ENCODE measurements at regions not wholly inside any gene's neighbourhood (a gene's known extent, or its start where the extent isn't known, plus 50 kb on each side); places are given as distances from the start of the nearest gene placed in this dataset.

- no peak overlapping the region for H3K4me2 ChIP-seq (ENCODE audit: low read length)
- H3K27ac ChIP-seq (ENCODE audit: low read depth, low read length), result no peak overlapping the region
- no peaks in the 10 kb centered on the region for H4K20me1 ChIP-seq (ENCODE audit: control insufficient read depth, insufficient read depth, low read depth, low read length)
- no peaks in the 10 kb centered on the region for H3K9me3 ChIP-seq (ENCODE audit: control insufficient read depth, insufficient read depth, low read length)
- H3F3A ChIP-seq (ENCODE audit: control insufficient read depth, insufficient read depth), result no peaks in the 10 kb centered on the region
- H3K36me3 ChIP-seq (ENCODE audit: control insufficient read depth, low read length), result no peaks in the 10 kb centered on the region
- TF ChIP-seq EZH2phosphoT487 (IDR thresholded peaks at IDR 0.05; ENCODE audit: borderline replicate concordance, low read length) (no peak), CTCF (IDR thresholded peaks at IDR 0.05; ENCODE audit: low read depth, low read length, poor library complexity, severe bottlenecking) (no peak)
- no peaks in the 10 kb centered on the region for H3K79me2 ChIP-seq (ENCODE audit: control insufficient read depth, low read length)
- H3K4me1 ChIP-seq (ENCODE audit: control insufficient read depth, low read length), result no peaks in the 10 kb centered on the region
- H3K27me3 ChIP-seq (ENCODE audit: control insufficient read depth, low read length), result no peaks in the 10 kb centered on the region
- no peaks in the 10 kb centered on the region for H3K9me2 ChIP-seq (replicated peaks; ENCODE audit: control insufficient read depth, low read length)
- H3K4me3 ChIP-seq (ENCODE audit: low read length), result no peak overlapping the region
These were observed 1702.1 kb upstream of the PCDH20 start for GRCh38 chr13:63117710-63118109.

DNA sequence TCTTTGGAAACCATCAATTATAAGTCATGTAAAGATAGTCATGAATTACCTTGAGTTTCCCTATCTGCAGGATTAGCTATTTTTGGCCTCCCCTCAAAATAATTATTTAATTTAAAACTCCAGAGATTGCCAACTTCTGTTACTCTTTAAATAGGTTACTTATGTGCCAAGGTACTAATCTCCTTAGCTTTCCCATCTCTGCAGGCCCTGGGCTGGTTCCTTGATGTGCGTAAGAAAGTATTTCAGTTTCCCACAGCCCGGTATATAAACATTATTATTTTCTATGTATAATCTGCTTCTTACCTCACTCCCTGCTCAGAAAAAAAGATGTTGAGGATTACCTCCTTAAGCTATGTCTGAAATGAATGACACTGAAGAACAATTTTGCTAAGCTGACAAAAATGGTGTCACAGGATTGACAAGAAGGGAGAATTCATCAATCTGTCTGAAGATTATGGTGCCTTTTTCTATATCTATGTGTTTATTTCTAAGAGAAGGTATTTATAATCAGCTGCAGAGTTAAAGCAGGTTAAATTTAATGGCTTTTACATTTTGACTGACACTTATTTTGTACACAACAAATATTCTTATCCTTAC, 1697.2 kb upstream of the PCDH20 start:
- Histone ChIP-seq H3K79me2 (ENCODE audit: control insufficient read depth, low read length) (no peaks in the 10 kb centered on the region), H3K4me2 (ENCODE audit: low read length) (no peak overlapping the region), H3K4me3 (ENCODE audit: low read length) (no peak overlapping the region), H3K36me3 (ENCODE audit: control insufficient read depth, low read length) (no peaks in the 10 kb centered on the region), H4K20me1 (ENCODE audit: control insufficient read depth, insufficient read depth, low read depth, low read length) (no peaks in the 10 kb centered on the region), H3K9me2 (replicated peaks; ENCODE audit: control insufficient read depth, low read length) (no peaks in the 10 kb centered on the region), H3F3A (ENCODE audit: control insufficient read depth, insufficient read depth) (no peaks in the 10 kb centered on the region), H3K9me3 (ENCODE audit: control insufficient read depth, insufficient read depth, low read length) (no peaks in the 10 kb centered on the region), H3K4me1 (ENCODE audit: control insufficient read depth, low read length) (no peaks in the 10 kb centered on the region), H3K27ac (ENCODE audit: low read depth, low read length) (no peak overlapping the region), H3K27me3 (ENCODE audit: control insufficient read depth, low read length) (no peaks in the 10 kb centered on the region)
- no peak for TF ChIP-seq EZH2phosphoT487 (IDR thresholded peaks at IDR 0.05; ENCODE audit: borderline replicate concordance, low read length)
- TF ChIP-seq CTCF (IDR thresholded peaks at IDR 0.05; ENCODE audit: low read depth, low read length, poor library complexity, severe bottlenecking), result no peak

DNA sequence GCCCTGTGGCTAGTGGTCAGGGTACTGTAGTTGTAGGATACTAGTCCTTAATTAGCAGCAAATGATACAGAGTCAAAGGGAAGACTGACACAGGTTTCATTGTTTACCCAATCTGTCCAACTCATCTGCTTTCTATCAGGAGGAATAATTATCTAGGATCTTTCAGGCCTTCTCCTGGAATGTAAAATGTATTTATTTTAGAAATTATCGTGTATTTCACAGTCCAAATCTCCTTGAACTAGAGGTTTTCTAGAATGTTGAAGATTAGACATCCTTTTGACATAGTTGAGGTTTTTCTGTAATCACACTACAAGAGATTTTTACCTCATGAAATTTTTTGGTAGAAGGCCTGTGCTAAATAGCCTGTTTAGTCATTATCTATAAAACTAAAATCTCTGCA, 1694.8 kb upstream of the PCDH20 start:
- TF ChIP-seq CTCF (IDR thresholded peaks at IDR 0.05; ENCODE audit: low read depth, low read length, poor library complexity, severe bottlenecking) (no peak), EZH2phosphoT487 (IDR thresholded peaks at IDR 0.05; ENCODE audit: borderline replicate concordance, low read length) (no peak)
- Histone ChIP-seq H3K9me2 (replicated peaks; ENCODE audit: control insufficient read depth, low read length) (no peaks in the 10 kb centered on the region), H3K4me3 (ENCODE audit: low read length) (no peak overlapping the region), H3K9me3 (ENCODE audit: control insufficient read depth, insufficient read depth, low read length) (no peaks in the 10 kb centered on the region), H3K4me2 (ENCODE audit: low read length) (no peak overlapping the region), H3K27me3 (ENCODE audit: control insufficient read depth, low read length) (no peaks in the 10 kb centered on the region), H3K79me2 (ENCODE audit: control insufficient read depth, low read length) (no peaks in the 10 kb centered on the region), H3K36me3 (ENCODE audit: control insufficient read depth, low read length) (no peaks in the 10 kb centered on the region), H4K20me1 (ENCODE audit: control insufficient read depth, insufficient read depth, low read depth, low read length) (no peaks in the 10 kb centered on the region), H3K4me1 (ENCODE audit: control insufficient read depth, low read length) (no peaks in the 10 kb centered on the region), H3K27ac (ENCODE audit: low read depth, low read length) (no peak overlapping the region), H3F3A (ENCODE audit: control insufficient read depth, insufficient read depth) (no peaks in the 10 kb centered on the region)
